Ovary (tissue), 7 donors: ENCODE measurements at regions not wholly inside any gene's neighbourhood (a gene's known extent, or its start where the extent isn't known, plus 50 kb on each side); places are given as distances from the start of the nearest gene placed in this dataset.

ENCODE experiments used
- DNase-seq, 5 donors: peaks; one replicate each; pipeline ENCODE4 v3.0.0-alpha.2; 2019 to 2020
- H3K27ac ChIP-seq, 2 donors: fragments of 200-600 bp; one replicate each; pipeline versions ENCODE4 v1.5.1 to v1.8.0; 2019 to 2022
- H3K27me3 ChIP-seq: fragments of 200-600 bp; one replicate; pipeline ENCODE4 v1.8.0; 2022
- H3K36me3 ChIP-seq: fragments of 200-600 bp; sonication (generic); one replicate; pipeline ENCODE4 v1.5.1; 2019
- H3K4me1 ChIP-seq: one replicate; pipeline ENCODE4 v1.8.1; 2013; ENCODE audit warnings: mild to moderate bottlenecking, moderate library complexity; ENCODE audit not compliant: insufficient read depth
- H3K4me3 ChIP-seq: fragments of 200-600 bp; sonication (generic); one replicate; pipeline ENCODE4 v1.5.1; 2017
- H3K9me3 ChIP-seq, 2 donors: fragments of 200-600 bp in 1 of 2; sonication (generic) in 1 of 2; one replicate each; pipeline versions ENCODE4 v1.5.1 to v1.8.1; 2013 to 2019; ENCODE audit warnings: mild to moderate bottlenecking in 1 of 2, moderate library complexity in 1 of 2
- EP300 ChIP-seq: sonication (generic); formaldehyde crosslinking; IDR thresholded peaks from one replicate; pipeline ENCODE4 v1.6.1; 2017; ENCODE audit warnings: antibody characterized with exemption
- POLR2A ChIP-seq: fragments of 450-650 bp; IDR thresholded peaks from one replicate; pipeline ENCODE4 v1.6.1; 2017; ENCODE audit warnings: antibody characterized with exemption, mild to moderate bottlenecking, moderate library complexity
- WGBS, 3 donors: extraction: QIAGEN DNeasy Blood & Tissue Kit in 1 of 3; methylation state at CpG; one replicate each; pipeline versions ENCODE4 v1.1.5 to v1.1.7; 2013 to 2017; 5-methylcytosine and 5-hydroxymethylcytosine counted together
- intact Hi-C, 4 donors: fragments of 100-400 bp; cut with DNase I; formaldehyde crosslinking; loops; one replicate each; pipeline versions ENCODE4 v1.11.0 to v1.15.1; 2022 to 2023
- TF ChIP-seq, protein P1 (sequence below), 3 donors: fragments of 450-650 bp in 2 of 3; fragments of 200-600 bp in 1 of 3; IDR thresholded peaks; one replicate each; pipeline versions ENCODE4 v1.5.1 to v1.8.0; 2016 to 2022; ENCODE audit warnings: antibody characterized with exemption in 3 of 3, mild to moderate bottlenecking in 1 of 3
- donor health status: DM: no; HTN: no; CAD: no; lungs with moderate emphysema.
- donor health status: DM: no; HTN: no; CAD: no.
- donor health status: Bipolar disorder and iron deficiency.
- donor health status: DM: no; HTN: no; CAD: no.
- donor health status: DM: yes; HTN: yes; CAD: no.

DNA sequence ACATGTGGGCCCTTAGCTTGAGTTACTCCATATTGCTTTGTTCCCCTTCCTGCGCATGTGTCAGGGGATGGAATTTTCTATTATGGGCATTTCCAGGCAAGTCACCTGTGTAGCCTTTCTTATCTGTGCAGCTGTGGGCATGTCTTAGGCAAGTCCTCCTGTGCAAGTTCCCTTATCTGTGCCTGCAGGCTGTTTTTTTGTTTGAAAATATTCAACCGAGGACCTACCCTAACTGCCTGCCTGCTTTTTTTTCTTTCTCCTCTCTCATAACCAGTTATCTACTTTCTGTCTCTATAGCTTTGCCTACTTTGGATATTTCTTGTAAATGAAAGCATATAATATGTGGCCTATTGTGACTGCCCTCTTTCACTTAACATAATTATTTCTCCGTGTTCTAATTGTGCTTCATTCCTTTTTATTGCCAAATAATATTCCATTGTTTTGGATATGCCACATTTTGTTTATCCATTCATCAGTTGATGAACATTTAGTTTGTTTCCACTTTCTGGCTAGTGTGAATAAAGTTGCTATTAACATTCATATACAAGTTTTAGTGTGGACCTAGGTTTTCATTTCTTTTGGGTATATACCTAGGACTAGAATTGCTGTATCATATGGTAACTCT is 83.6 kb upstream of the CADM1 start:
- H3K27ac ChIP-seq = no peak overlapping the region
- WGBS, 3 donors = 87 to 96% (median 93%) methylated on average over 3 of the region's 3 CpGs
- intact Hi-C loops = no loop called here
- H3K27me3 ChIP-seq = no peaks in the 10 kb centered on the region
- TF ChIP-seq POLR2A (no peak), EP300 (no peak)
- TF ChIP-seq, protein P1, sequence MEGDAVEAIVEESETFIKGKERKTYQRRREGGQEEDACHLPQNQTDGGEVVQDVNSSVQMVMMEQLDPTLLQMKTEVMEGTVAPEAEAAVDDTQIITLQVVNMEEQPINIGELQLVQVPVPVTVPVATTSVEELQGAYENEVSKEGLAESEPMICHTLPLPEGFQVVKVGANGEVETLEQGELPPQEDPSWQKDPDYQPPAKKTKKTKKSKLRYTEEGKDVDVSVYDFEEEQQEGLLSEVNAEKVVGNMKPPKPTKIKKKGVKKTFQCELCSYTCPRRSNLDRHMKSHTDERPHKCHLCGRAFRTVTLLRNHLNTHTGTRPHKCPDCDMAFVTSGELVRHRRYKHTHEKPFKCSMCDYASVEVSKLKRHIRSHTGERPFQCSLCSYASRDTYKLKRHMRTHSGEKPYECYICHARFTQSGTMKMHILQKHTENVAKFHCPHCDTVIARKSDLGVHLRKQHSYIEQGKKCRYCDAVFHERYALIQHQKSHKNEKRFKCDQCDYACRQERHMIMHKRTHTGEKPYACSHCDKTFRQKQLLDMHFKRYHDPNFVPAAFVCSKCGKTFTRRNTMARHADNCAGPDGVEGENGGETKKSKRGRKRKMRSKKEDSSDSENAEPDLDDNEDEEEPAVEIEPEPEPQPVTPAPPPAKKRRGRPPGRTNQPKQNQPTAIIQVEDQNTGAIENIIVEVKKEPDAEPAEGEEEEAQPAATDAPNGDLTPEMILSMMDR (IDR thresholded peaks at IDR 0.05) = no peak
- no peaks in the 10 kb centered on the region for H3K4me1 ChIP-seq
- no peak overlapping the region for H3K4me3 ChIP-seq
- DNase-seq = no peak
- H3K36me3 ChIP-seq = no peaks in the 10 kb centered on the region
- H3K9me3 ChIP-seq = peaks cover 0 to 3% of the 10 kb centered on the region in 2 donors

GRCh38 chr11:115585361-115586024 is 81.3 kb upstream of the CADM1 start:
- no peaks in the 10 kb centered on the region for H3K27me3 ChIP-seq
- peaks cover 0 to 3% of the 10 kb centered on the region in 2 donors for H3K9me3 ChIP-seq
- intact Hi-C loops = no loop called here
- TF ChIP-seq, protein P1 (IDR thresholded peaks at IDR 0.05) = no peak
- TF ChIP-seq EP300 (no peak), POLR2A (no peak)
- no peak for DNase-seq
- H3K4me1 ChIP-seq = no peaks in the 10 kb centered on the region
- H3K36me3 ChIP-seq = no peaks in the 10 kb centered on the region
- WGBS, 3 donors = 93 to 95% (median 94%) methylated on average over 11 of the region's 11 CpGs
- no peak overlapping the region for H3K4me3 ChIP-seq
- no peak overlapping the region for H3K27ac ChIP-seq

- no peak overlapping the region for H3K27ac ChIP-seq
- H3K9me3 ChIP-seq = no peaks in the 10 kb centered on the region
- H3K4me1 ChIP-seq = no peaks in the 10 kb centered on the region
- TF ChIP-seq, protein P1 (IDR thresholded peaks at IDR 0.05) = no peak
- TF ChIP-seq EP300 = no peak
- no peak for TF ChIP-seq POLR2A
- H3K4me3 ChIP-seq = no peak overlapping the region
- intact Hi-C loops = no loop called here
- no peaks in the 10 kb centered on the region for H3K27me3 ChIP-seq
- 69 to 80% (median 72%) methylated on average over 20 of the region's 20 CpGs for WGBS, 3 donors
- no peaks in the 10 kb centered on the region for H3K36me3 ChIP-seq
- DNase-seq = no peak
Measured at GRCh38 chr11:115581871-115582639, 77.8 kb upstream of the CADM1 start.

DNA sequence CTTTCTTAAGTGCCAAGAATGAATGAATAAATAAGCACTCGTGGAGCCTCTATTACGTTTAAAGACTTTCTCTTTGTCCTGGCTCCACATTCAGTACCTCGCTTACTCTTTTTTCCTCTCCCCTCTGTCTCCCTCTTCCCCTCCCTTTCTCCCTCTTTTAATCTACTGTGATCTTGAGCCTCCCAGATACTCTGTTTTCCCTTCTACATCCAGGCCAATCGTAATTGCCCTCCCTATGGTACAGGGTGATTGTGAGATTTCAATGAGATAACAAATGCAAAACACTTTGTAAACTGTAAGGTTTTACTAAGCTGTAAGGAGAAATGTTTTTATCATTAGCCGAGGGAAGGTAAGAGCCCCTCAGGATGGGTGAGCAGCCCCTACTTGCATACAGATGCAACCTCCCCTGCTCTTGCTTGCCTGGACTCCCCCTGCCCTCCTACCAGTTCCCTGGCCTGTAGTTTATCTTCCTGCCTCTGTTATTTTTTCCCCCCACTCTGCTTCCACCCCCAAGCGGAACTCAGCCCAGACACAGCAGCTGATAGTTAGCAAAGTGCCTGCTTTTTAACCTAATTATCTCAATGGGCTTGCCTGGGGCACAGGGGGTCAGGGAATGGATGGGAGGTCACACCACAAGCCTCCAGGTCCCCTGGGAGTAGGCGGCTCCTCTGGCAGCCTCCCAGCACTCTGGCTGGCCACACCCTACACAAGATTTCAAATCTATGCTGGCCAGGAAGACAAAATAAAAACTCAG is 76.9 kb upstream of the CADM1 start:
- Histone ChIP-seq H3K4me1 (no peaks in the 10 kb centered on the region), H3K36me3 (no peaks in the 10 kb centered on the region), H3K27me3 (no peaks in the 10 kb centered on the region), H3K9me3 (no peaks in the 10 kb centered on the region), H3K27ac (no peak overlapping the region), H3K4me3 (no peak overlapping the region)
- DNase-seq = no peak
- intact Hi-C loops = no loop called here
- TF ChIP-seq, protein P1 (IDR thresholded peaks at IDR 0.05) = no peak
- TF ChIP-seq POLR2A = no peak
- no peak for TF ChIP-seq EP300
- WGBS, 3 donors = 21 to 37% (median 23%) methylated on average over 7 of the region's 7 CpGs
